ENCODE measurements at regions not wholly inside any gene's neighbourhood (a gene's known extent, or its start where the extent isn't known, plus 50 kb on each side); places are given as distances from the start of the nearest gene placed in this dataset.

- no peak for DNase-seq
Measured at GRCh38 chr2:23069156-23069555, 315.8 kb upstream of the KLHL29 start.

- DNase-seq, result no peak
Measured at GRCh38 chr2:23069923-23070322, 315.1 kb upstream of the KLHL29 start.

- no peak for DNase-seq
Measured at GRCh38 chr2:23073056-23073455, 311.9 kb upstream of the KLHL29 start.

- DNase-seq, result no peak
Measured at GRCh38 chr2:23073671-23074070, 311.3 kb upstream of the KLHL29 start.

- no peak for DNase-seq
Measured at GRCh38 chr2:23077596-23077995, 307.4 kb upstream of the KLHL29 start.

GRCh38 chr2:23078784-23079434 is 306.1 kb upstream of the KLHL29 start:
- DNase-seq, result no peak

- no peak for DNase-seq
Measured at GRCh38 chr2:23083966-23084365, 301.0 kb upstream of the KLHL29 start.

- DNase-seq, result no peak
Measured at GRCh38 chr2:23091019-23091418, 294.0 kb upstream of the KLHL29 start.

- DNase-seq, result no peak
Measured at GRCh38 chr2:23091900-23092299, 293.1 kb upstream of the KLHL29 start.

- no peak for DNase-seq
Measured at GRCh38 chr2:23092831-23093230, 292.1 kb upstream of the KLHL29 start.

GRCh38 chr2:23093513-23093912 is 291.5 kb upstream of the KLHL29 start:
- DNase-seq, result no peak

- no peak for DNase-seq
Measured at GRCh38 chr2:23096906-23097602, 287.9 kb upstream of the KLHL29 start.

GRCh38 chr2:23100406-23100805 is 284.6 kb upstream of the KLHL29 start:
- DNase-seq, result no peak

GRCh38 chr2:23106242-23106785 is 278.7 kb upstream of the KLHL29 start:
- DNase-seq, result no peak

GRCh38 chr2:23107327-23107941 is 277.5 kb upstream of the KLHL29 start:
- no peak for DNase-seq

GRCh38 chr2:23111263-23111662 is 273.7 kb upstream of the KLHL29 start:
- no peak for DNase-seq

- DNase-seq, result no peak
Measured at GRCh38 chr2:23112517-23112916, 272.5 kb upstream of the KLHL29 start.

- no peak for DNase-seq
Measured at GRCh38 chr2:23114299-23114698, 270.7 kb upstream of the KLHL29 start.

- no peak for DNase-seq
Measured at GRCh38 chr2:23118313-23118712, 266.7 kb upstream of the KLHL29 start.

- no peak for DNase-seq
Measured at GRCh38 chr2:23118894-23119293, 266.1 kb upstream of the KLHL29 start.

- DNase-seq, result no peak
Measured at GRCh38 chr2:23120161-23120560, 264.8 kb upstream of the KLHL29 start.

GRCh38 chr2:23121968-23122648 is 262.9 kb upstream of the KLHL29 start:
- DNase-seq, result no peak

- DNase-seq, result no peak
Measured at GRCh38 chr2:23122681-23123215, 262.2 kb upstream of the KLHL29 start.

Data from activated T-cell treated with anti-CD3 and anti-CD28 coated beads for 4 hours (primary cell).